GM12875 (cell line): ENCODE measurements at regions not wholly inside any gene's neighbourhood (a gene's known extent, or its start where the extent isn't known, plus 50 kb on each side); places are given as distances from the start of the nearest gene placed in this dataset.

Source experiments
- H3K4me3 ChIP-seq: one replicate; pipeline ENCODE4 v1.5.1; 2011; ENCODE audit warnings: low read depth, low read length, control low read depth
- CTCF ChIP-seq: IDR thresholded peaks from 2 replicates; pipeline ENCODE4 v1.5.1; 2011; ENCODE audit warnings: low read depth, mild to moderate bottlenecking, control low read depth, inconsistent platforms, low read length, moderate library complexity, borderline replicate concordance; ENCODE audit not compliant: insufficient read depth

GRCh38 chr1:82836213-82836972 lies 1035.7 kb downstream of the ADGRL2 start:
- TF ChIP-seq CTCF = no peak
- H3K4me3 ChIP-seq = no peak overlapping the region

- H3K4me3 ChIP-seq = no peak overlapping the region
Observed at GRCh38 chr1:82830690-82831380, 1030.1 kb downstream of the ADGRL2 start.

GRCh38 chr1:82829527-82829926 lies 1028.8 kb downstream of the ADGRL2 start:
- TF ChIP-seq CTCF = no peak
- no peak overlapping the region for H3K4me3 ChIP-seq

More at GRCh38 chr1:82830690-82831380, 1030.1 kb downstream of the ADGRL2 start:
- TF ChIP-seq CTCF = no peak

- H3K4me3 ChIP-seq = no peak overlapping the region
Observed at GRCh38 chr1:82823876-82824275, 1023.1 kb downstream of the ADGRL2 start.

GRCh38 chr1:82820816-82821215 lies 1020.1 kb downstream of the ADGRL2 start:
- TF ChIP-seq CTCF = no peak
- H3K4me3 ChIP-seq = no peak overlapping the region

More at GRCh38 chr1:82823876-82824275, 1023.1 kb downstream of the ADGRL2 start:
- no peak for TF ChIP-seq CTCF

GRCh38 chr1:82819234-82819633 lies 1018.5 kb downstream of the ADGRL2 start:
- TF ChIP-seq CTCF = no peak

GRCh38 chr1:82818586-82818985 lies 1017.9 kb downstream of the ADGRL2 start:
- H3K4me3 ChIP-seq = no peak overlapping the region
- no peak for TF ChIP-seq CTCF

More at GRCh38 chr1:82819234-82819633, 1018.5 kb downstream of the ADGRL2 start:
- H3K4me3 ChIP-seq = no peak overlapping the region
